ENCODE measurements at regions not wholly inside any gene's neighbourhood (a gene's known extent, or its start where the extent isn't known, plus 50 kb on each side); places are given as distances from the start of the nearest gene placed in this dataset.

- TF ChIP-seq CTCF (IDR thresholded peaks at IDR 0.05; ENCODE audit: low read depth, low read length), result no peak
- no peak for TF ChIP-seq EZH2phosphoT487 (IDR thresholded peaks at IDR 0.05; ENCODE audit: low read depth)
Observed at GRCh38 chr2:41910126-41910525, 137.7 kb upstream of the PKDCC start.
